ENCODE measurements at regions not wholly inside any gene's neighbourhood (a gene's known extent, or its start where the extent isn't known, plus 50 kb on each side); places are given as distances from the start of the nearest gene placed in this dataset.
A peak's percentile ranks its signal among the peaks of the same experiment; 100 is the strongest.

- peak; percentile 38 for ATAC-seq
- Mint-ChIP-seq H3K4me3 (no peak overlapping the region), H3K9me3 (peaks cover 4% of the 10 kb centered on the region), H3K4me1 (peaks cover 59% of the 10 kb centered on the region), H3K27ac (peak overlapping the region; percentile 42), H3K27me3 (no peaks in the 10 kb centered on the region), H3K36me3 (no peaks in the 10 kb centered on the region)
Measured at GRCh38 chr15:31256378-31257265, 70.0 kb upstream of the KLF13 start.

DNA sequence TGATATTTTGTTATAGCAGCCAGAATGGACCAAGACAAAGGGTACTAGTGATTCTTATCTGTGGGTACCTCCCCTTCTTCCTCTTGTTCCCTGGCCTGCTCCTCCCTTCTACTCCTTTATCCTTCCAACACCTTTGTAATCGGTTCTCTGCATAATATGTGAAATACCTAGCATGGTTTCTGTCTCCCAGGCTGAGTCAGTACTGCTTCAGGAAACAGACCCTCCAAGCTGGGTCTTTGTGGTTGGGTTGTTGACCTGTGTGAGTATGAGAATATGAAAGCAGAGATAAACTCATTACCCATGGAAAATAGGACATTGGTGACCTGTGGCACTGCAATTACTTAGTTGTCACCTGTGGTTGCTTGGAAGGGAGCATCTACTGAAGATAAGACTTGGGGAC lies 69.3 kb upstream of the KLF13 start:
- Mint-ChIP-seq H3K4me3 (no peak overlapping the region), H3K27ac (peak overlapping the region; percentile 42), H3K9me3 (peaks cover 4% of the 10 kb centered on the region), H3K36me3 (no peaks in the 10 kb centered on the region), H3K4me1 (peaks cover 66% of the 10 kb centered on the region), H3K27me3 (no peaks in the 10 kb centered on the region)
- ATAC-seq = no peak

- no peak overlapping the region for H3K4me3 Mint-ChIP-seq
- H3K27ac Mint-ChIP-seq = no peak overlapping the region
- no peak for ATAC-seq
- H3K4me1 Mint-ChIP-seq = peaks cover 76% of the 10 kb centered on the region
- H3K36me3 Mint-ChIP-seq = no peaks in the 10 kb centered on the region
- H3K27me3 Mint-ChIP-seq = no peaks in the 10 kb centered on the region
- peaks cover 4% of the 10 kb centered on the region for H3K9me3 Mint-ChIP-seq
Measured at GRCh38 chr15:31258260-31258659, 68.4 kb upstream of the KLF13 start.

- H3K36me3 Mint-ChIP-seq = no peaks in the 10 kb centered on the region
- no peak for ATAC-seq
- no peak overlapping the region for H3K4me3 Mint-ChIP-seq
- H3K9me3 Mint-ChIP-seq = peaks cover 4% of the 10 kb centered on the region
- no peaks in the 10 kb centered on the region for H3K27me3 Mint-ChIP-seq
- H3K4me1 Mint-ChIP-seq = peaks cover 83% of the 10 kb centered on the region
- H3K27ac Mint-ChIP-seq = peak overlapping the region; percentile 86
Measured at GRCh38 chr15:31259562-31260252, 66.9 kb upstream of the KLF13 start.

- Mint-ChIP-seq H3K36me3 (no peaks in the 10 kb centered on the region), H3K9me3 (peaks cover 4% of the 10 kb centered on the region), H3K27me3 (no peaks in the 10 kb centered on the region), H3K4me3 (no peak overlapping the region), H3K27ac (peak overlapping the region; percentile 97), H3K4me1 (peaks cover 83% of the 10 kb centered on the region)
- ATAC-seq = no peak
Measured at GRCh38 chr15:31260646-31261265, 65.9 kb upstream of the KLF13 start.

GRCh38 chr15:31261266-31262142 lies 65.1 kb upstream of the KLF13 start:
- no peak for ATAC-seq
- H3K36me3 Mint-ChIP-seq = no peaks in the 10 kb centered on the region
- peak overlapping the region; percentile 97 for H3K27ac Mint-ChIP-seq
- H3K27me3 Mint-ChIP-seq = no peaks in the 10 kb centered on the region
- no peak overlapping the region for H3K4me3 Mint-ChIP-seq
- peaks cover 4% of the 10 kb centered on the region for H3K9me3 Mint-ChIP-seq
- peaks cover 83% of the 10 kb centered on the region for H3K4me1 Mint-ChIP-seq

DNA sequence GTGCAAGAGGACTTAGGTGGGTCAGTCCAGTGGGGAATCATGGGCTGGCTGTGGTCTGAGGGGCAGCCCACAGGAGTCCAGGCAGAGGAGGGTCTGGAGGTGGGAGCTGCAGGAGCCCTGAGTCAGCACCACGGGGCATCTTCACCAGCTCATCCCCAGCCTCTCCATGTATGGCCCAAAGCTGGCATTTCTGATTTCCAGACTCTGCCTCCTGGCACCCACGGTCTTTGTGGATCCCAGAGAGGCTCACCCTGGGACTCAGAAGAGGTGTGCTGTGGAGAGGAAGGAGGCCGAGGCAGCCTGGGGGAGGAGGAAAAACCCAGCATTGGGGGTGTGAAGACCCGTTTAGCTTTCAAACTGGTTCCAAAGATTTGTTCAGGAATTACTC lies 64.5 kb upstream of the KLF13 start:
- no peak for ATAC-seq

GRCh38 chr15:31262901-31263671 lies 63.5 kb upstream of the KLF13 start:
- no peaks in the 10 kb centered on the region for H3K27me3 Mint-ChIP-seq
- no peak overlapping the region for H3K4me3 Mint-ChIP-seq
- peak overlapping the region; percentile 97 for H3K27ac Mint-ChIP-seq
- H3K4me1 Mint-ChIP-seq = peaks cover 89% of the 10 kb centered on the region
- ATAC-seq = peak; percentile 75
- H3K36me3 Mint-ChIP-seq = no peaks in the 10 kb centered on the region
- peaks cover under 1% of the 10 kb centered on the region for H3K9me3 Mint-ChIP-seq

More for the DNA sequence above, 64.5 kb upstream of the KLF13 start:
- Mint-ChIP-seq H3K4me3 (no peak overlapping the region), H3K27me3 (no peaks in the 10 kb centered on the region), H3K27ac (peak overlapping the region; percentile 97), H3K36me3 (no peaks in the 10 kb centered on the region), H3K9me3 (peaks cover 4% of the 10 kb centered on the region), H3K4me1 (peaks cover 83% of the 10 kb centered on the region)

DNA sequence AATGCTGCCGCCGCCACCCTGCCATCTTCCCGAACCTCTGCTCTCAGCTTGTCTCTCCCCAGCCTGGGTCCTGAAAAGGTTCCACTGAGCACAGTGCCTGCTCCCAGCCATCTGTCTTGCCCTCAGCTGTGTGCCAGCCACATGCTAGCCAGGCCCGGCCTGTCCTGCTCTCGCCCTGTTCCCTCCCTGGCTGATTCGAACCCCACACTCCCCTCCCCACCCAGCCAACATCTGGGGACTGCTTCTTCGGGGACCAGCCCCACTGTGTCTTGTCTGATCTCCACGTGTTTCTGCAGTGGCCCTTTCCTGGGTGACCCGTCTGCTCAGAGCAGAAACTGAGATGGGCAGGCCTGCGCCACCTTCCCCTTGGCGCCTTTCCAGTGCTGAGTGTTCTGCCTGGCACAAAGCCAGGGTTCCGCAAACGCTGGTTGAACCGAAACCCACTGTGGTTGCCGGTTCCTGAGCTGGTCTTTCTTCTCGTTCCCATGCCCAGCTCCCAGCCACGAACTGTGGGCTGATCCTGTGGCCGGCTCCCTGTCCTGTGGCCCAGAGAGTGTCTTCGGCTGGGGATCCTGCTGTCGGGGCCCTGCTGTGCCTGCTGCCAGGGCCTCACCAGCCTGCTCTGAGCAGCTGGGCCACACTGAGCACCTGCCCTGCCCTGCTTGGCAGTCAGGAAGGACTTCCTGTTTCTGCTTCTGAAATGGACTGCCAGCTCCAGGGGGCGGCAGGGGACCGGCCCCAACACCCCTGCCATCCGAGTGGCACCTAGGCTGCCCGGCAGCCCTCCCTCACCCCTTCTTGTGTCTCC lies 62.7 kb upstream of the KLF13 start:
- peak overlapping the region; percentile 97 for H3K27ac Mint-ChIP-seq
- no peaks in the 10 kb centered on the region for H3K36me3 Mint-ChIP-seq
- peak overlapping the region; percentile 47 for H3K4me3 Mint-ChIP-seq
- no peaks in the 10 kb centered on the region for H3K9me3 Mint-ChIP-seq
- H3K27me3 Mint-ChIP-seq = no peaks in the 10 kb centered on the region
- ATAC-seq = peak; percentile 63
- peaks cover 90% of the 10 kb centered on the region for H3K4me1 Mint-ChIP-seq

DNA sequence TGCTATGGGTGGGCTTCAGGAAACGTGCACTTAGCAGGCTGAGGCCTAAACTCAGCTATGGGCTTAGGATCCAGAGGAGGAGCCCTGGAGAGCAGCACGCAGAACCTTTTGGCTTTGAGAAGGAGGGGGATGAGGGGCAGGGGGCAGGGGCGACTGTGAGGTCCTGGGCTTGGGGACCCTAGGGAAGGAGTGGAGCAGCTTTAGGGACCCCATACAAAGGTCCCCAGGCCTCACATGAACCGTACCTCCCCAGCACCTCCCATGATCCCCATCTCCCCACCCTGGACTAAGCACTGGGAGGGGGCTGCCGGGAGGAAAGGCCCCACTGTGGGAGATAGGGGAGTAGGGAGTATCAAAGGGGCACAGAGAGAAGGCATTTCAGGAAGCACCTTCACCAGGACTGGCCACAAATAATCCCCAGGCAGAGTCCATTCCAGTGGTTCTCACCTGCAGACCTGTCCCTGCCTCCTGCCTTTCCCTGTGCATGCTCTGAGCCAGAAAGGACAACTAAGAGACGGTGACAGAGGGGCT lies 62.0 kb upstream of the KLF13 start:
- Mint-ChIP-seq H3K36me3 (no peaks in the 10 kb centered on the region), H3K27ac (peak overlapping the region; percentile 97), H3K4me3 (peak overlapping the region; percentile 47), H3K27me3 (no peaks in the 10 kb centered on the region), H3K4me1 (peaks cover 84% of the 10 kb centered on the region), H3K9me3 (no peaks in the 10 kb centered on the region)
- ATAC-seq = no peak

DNA sequence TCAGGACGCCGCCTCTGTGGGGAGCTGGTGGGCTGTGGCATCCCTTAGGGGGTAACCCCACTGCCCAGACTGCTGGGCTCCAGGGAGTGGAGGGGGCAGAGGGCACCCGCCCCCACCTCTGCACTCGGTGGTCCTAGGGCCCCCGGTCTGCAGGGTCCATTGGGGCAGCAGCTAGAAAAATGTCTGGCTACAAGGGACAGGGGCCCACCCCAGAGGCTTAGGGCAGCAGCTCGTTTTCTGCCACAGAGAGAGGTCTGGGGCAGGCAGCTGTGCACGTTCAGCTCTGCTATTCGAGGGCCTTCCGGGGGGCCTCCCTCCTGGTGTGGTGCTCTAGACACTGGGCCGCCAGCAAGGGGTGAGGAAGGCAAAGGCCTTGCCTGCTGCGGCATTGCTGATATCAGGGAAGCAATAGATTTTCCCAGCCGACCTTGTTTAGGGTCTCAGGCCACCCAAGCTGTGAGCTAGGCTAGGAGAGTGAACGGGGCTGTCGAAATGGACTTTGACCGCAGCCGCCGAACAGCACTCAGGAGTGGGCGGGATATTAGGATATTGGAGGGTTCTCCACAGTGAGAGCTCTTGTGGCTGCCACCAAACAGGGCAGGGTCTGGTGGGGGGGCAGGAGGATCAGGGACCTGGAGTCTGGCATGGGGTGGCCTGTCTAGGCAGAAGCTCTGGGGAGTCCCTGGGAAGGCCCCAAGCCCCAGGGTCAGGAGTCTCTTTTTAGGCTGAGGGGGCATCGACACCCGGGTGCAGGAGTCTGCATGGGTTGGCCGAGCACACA lies 61.4 kb upstream of the KLF13 start:
- ATAC-seq = peak; percentile 1
- peaks cover 86% of the 10 kb centered on the region for H3K4me1 Mint-ChIP-seq

DNA sequence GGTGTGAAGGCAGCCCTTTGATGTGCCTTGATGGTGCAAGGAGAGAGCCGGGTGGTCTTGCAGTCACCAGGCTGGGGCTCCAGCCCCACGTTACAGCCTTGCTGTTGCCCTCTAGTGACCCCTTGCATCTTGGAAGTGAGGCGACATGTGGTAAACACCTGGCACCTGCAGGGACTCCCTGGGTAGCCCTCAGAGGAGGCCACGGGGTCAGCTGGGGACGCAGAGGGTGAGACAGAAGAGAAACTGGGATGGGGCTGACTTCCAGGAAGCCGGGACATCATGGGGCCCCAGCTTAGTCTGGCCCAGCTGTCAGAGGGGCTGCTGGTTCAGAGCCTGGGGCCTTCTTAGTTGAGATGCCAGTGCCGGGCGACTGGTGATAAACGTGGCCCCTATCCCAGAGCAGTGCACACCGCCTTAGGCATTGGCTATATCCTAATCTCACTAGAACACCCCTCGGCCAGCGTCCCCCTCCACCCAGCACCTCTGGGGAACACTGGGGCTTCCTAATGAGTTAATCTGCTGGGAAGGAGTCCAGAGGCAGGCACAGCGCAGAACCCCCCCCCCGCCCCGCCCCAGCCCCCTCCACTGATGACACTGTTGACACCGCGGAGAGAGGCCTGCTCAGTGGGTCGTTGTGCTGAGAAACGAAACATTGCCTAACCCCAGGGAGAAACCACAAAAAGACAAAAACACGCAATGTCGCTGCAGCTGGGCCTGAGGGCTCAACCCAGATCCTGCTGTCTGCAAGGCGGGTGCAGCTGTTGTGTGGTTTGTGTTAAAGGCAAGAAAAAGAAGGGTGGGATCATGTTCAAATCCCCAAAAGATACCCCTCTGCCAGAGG lies 60.5 kb upstream of the KLF13 start:
- H3K9me3 Mint-ChIP-seq = no peaks in the 10 kb centered on the region
- H3K36me3 Mint-ChIP-seq = no peaks in the 10 kb centered on the region
- peak overlapping the region; percentile 19 for H3K4me3 Mint-ChIP-seq
- peak overlapping the region; percentile 97 for H3K27ac Mint-ChIP-seq
- peaks cover 80% of the 10 kb centered on the region for H3K4me1 Mint-ChIP-seq
- ATAC-seq = peak; percentile 78
- no peaks in the 10 kb centered on the region for H3K27me3 Mint-ChIP-seq

More for the DNA sequence above, 61.4 kb upstream of the KLF13 start:
- Mint-ChIP-seq H3K27ac (peak overlapping the region; percentile 97), H3K9me3 (no peaks in the 10 kb centered on the region), H3K4me3 (peak overlapping the region; percentile 11), H3K27me3 (no peaks in the 10 kb centered on the region), H3K36me3 (no peaks in the 10 kb centered on the region)
